GDM1 (cell line): ENCODE measurements at regions not wholly inside any gene's neighbourhood (a gene's known extent, or its start where the extent isn't known, plus 50 kb on each side); places are given as distances from the start of the nearest gene placed in this dataset.

ENCODE experiments used
- DNase-seq: peaks from one replicate; lab custom pipeline; 2025; lab: John Stamatoyannopoulos, UW

- no peak for DNase-seq
These were observed 93.9 kb upstream of the DIO3 start for GRCh38 chr14:101467181-101467926.

GRCh38 chr14:101469382-101470247 is 91.7 kb upstream of the DIO3 start:
- no peak for DNase-seq

- DNase-seq, result no peak
These were observed 91.0 kb upstream of the DIO3 start for GRCh38 chr14:101470266-101470665.

DNA sequence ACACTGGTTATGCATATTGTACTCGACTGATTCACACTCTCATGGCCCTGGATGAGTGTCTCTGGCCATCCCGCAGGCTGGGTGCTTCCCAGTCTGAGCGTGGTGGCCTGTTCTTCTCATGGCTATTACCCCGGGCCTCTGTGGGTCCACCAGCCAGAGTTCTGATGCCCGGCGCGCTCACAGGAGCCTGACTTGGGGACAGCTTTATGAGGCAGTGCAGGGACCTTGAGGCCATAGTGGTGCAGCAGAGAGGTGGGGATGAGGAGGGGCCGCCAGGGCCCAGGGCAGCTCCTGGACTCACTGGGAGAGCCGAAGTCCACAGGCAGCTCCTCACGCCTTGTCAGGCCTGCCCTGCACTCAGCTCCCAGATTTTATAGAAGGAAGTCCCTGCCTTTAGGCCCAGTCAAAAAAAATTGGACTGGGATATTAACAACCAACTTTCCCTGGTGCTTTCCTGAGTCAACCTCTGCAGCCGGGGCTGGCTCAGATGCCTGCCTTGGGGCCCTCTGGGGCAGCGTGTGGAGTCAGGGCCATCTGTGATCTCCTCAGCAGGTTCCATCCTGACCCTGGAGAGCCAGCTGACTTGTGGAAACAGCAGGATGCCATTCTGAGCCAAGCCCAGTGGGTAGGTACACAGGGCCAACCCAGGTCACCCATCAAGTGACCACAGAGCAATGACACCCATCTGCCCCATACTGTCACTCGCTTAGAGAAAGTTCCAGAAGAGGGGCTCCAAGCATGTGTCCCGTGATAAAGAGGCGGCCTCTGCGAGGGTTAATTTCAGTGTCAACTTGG is 89.4 kb upstream of the DIO3 start:
- DNase-seq, result no peak

DNA sequence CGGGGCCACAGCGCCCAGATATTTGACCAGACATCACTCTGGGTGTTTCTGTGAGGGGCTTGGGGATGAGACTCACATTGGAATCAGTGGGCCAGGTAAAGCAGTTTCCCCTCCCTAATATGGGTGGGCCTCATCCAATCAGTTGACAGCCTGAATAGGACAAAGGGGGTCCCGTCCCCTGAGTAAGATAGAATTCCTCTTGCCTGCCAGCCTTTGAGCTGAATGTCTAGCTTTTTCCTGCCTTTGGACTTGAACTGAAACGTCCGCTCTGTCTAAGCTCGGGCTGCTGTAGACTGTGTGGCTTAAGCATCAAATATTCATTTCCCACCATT is 88.8 kb upstream of the DIO3 start:
- no peak for DNase-seq

GRCh38 chr14:101473045-101473729 is 88.1 kb upstream of the DIO3 start:
- no peak for DNase-seq

DNA sequence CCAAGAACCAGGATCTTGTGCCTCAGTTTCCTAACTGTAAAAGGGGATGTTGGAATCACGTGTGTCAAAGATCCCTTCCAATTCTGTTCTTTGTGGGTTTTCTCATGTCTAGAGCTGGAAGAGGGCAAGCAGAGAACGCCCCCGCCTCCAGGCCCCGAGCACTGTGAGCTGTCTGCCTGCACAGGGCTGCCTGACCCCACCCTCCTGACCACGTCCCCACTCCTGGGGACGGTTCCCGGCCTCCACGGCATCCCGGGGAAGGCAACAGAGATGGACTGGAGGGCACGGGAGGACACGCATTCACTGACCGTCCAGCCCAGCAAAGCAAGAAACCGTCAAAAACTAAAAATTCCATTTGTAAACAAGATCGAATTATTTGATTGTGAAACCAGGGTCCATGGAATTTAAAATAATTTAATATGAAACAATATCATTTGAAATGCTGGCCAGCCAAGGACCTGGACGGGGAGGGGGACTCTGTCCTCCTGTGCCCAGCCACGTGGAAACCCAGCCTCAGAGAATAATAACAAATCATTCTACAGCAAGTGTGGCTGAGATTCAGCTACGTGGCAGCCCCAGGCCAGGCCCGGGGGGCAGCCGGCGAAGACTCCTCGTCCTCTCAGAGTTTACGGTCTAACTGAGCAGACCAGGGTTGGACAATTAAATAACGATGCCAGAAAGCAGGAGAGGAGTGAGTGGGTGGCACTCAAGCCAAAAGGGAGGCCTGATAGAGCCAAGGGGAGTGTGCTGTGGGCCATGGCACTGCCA is 87.3 kb upstream of the DIO3 start:
- no peak for DNase-seq

DNA sequence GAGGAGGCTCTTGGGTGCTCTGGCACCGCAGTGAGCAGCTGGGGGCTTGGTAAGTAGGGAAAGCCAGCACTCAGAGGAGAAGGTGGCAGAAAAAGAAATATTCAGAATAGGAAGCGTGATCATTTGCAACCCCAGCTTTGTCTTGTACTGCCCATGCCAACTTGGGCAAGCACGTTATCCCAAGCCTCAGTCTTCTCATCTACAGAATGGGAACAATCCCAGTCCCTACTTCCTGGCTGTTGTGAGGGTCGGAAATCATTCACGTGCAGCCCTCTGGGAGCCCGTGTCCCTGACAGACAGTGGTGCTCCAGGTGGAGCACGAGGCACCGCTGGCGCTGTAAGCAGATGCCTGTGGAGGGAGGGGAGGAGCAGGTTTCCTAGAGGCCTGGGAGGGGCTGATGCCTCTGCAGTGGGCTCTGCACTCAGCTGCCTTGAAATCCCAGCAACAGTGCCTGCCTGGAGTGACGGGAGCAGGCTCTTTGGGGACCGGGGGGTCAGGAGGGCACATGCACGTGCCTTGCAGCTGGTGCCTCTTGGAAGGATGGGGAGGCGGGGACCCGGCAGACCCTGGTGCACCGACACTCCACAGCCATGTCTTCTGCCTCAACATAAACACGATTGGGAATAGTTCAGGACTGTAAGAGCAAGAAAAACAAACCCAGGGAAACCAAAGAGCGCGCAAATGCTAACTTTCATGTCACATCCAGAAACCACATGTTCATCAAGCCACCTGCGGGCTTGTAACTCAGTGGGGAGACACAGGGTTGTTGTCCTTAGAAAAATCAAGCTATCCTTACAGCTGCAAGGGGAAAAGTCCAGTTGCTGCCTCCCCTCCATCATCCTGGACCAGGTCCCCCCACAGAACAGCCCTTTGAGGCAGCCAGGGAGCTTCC is 86.5 kb upstream of the DIO3 start:
- DNase-seq, result no peak

DNA sequence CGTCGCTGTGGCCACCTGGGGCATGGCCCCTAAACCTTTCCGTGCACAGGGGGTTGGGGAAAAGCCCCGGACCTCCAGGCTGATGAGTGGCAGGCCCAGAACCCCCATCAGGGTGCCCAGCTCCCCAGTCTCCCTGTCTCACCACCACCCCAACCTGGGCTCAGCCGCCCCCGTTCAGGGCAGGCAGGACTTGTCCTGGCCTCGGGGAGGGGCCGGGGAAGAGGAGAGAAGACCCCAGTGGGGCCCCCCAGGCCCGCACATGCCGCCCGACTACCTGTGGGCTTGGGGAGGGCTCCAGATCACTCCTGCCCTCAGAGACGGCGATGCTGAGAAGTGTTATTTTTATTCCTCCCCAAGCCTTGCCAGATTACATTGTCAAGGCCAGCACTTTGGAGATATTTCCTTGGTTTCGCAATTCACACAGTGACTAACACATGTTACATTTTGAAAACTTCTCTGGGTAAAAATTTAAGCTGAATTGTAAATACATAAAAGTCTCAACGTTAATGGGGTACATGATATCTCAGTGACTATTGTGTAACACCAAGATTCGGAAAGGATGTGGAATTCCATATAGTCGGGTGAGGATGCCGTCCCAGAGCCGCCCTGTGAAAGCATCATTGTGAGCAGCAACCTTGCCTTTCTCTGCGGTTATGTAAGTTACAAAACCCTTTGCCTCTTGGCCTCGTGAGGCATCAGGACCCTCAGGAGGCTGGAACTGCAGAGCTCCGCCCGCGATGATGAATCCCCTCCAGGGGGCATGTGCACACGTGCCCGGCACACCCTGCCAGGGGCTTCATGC is 85.6 kb upstream of the DIO3 start:
- no peak for DNase-seq

DNA sequence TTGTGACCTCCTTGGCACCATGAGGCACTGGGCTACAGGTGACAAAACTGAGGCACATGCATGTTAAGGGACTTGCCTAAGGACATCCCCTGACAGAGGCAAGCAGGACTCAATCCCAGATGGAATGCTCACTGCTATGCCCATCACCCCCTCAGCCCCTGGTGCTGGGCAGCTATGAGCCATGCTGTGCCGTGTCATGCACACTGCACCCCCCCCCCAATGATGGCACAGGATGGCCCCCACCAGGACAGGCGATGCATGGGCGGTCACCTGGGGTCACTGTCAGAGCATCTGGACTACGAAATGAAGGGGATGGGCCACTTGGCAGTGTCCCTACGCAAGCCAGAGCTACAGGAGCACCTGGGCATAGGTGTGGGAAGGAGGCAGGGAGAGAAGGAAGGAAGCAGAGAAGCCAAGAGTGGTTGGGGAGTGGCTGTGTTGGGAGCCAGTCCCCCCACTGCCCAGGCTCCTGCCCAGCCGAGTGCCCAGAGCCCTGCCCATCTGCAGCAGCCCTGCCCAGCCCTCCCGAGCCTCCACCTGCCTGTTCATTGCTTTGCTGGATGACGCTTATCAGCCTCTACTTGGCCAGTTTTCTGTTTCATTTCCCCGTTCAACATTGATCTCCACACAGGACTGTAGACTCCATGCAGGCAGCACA is 84.9 kb upstream of the DIO3 start:
- DNase-seq, result no peak

GRCh38 chr14:101476916-101477553 is 84.3 kb upstream of the DIO3 start:
- no peak for DNase-seq

DNA sequence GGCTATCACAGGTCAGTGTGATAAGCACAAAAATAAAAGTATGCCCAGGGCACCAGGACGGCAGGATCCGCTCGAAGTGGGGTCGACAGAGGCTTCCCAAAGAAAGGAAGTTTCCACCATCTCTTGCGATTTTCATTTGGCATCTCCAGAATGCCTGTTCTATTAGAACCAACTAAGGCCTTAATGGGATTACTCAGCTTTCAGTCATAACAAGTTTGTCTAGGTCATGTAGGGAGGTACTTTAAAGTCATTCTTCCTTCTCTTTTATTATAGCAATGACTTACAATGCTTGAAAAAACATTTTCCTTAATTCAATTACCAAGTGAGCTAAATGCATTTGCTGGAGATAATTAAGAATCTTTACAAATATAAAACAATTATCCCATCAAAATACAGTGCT is 83.6 kb upstream of the DIO3 start:
- no peak for DNase-seq

DNA sequence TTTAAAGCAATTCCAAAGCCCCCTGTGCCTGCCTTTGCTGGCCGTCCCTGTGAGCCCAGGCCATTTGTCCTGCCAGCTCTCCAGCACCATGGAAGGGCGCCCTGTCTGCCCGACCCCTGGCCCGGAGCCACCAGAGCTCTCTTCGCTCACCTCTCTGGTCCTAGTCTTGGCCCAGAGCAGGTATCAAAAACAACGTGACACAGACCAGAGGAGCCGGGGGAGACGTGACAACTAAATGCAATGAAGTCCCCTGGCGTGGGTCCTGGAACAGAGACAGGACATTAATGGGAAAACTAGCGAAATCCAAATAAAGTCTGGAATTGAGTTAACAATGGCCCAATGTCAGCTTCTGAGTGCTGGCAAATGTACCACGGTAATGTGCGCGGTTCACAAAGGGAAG is 83.2 kb upstream of the DIO3 start:
- no peak for DNase-seq

GRCh38 chr14:101478796-101479410 is 82.4 kb upstream of the DIO3 start:
- no peak for DNase-seq

DNA sequence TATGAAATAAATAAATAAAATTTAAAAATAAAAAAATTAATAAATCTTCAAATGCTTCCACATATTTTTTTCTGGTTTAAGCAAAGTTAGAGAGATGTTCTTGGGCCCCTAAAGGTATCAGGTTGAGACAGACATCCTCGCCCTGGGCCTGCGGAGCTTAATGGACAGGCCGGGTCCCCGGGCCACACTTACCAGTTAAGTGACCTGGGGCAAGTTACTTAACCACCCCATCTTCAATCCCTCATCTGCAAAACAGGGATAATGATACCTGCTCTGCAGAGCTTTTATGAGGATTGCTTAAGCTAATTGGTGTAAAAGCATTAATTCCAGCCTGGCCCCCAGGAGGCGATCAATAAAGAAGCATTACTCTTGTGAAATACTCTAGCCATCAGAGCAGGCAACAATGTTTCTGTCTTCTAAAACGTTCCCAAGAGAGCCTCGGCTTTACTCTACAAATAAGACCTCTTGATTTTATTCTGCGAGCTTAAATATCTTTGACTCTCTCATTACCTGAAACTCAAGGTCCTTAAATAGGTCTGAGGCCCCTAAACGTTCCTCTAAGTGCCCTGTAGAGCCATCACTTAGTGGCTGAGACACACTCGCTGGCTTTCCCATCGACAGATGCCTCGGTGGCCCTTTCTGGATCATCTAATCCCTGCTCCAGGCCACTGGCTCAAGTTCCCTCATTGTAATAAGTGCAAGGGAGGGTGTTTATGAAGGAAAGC is 81.1 kb upstream of the DIO3 start:
- DNase-seq, result no peak

DNA sequence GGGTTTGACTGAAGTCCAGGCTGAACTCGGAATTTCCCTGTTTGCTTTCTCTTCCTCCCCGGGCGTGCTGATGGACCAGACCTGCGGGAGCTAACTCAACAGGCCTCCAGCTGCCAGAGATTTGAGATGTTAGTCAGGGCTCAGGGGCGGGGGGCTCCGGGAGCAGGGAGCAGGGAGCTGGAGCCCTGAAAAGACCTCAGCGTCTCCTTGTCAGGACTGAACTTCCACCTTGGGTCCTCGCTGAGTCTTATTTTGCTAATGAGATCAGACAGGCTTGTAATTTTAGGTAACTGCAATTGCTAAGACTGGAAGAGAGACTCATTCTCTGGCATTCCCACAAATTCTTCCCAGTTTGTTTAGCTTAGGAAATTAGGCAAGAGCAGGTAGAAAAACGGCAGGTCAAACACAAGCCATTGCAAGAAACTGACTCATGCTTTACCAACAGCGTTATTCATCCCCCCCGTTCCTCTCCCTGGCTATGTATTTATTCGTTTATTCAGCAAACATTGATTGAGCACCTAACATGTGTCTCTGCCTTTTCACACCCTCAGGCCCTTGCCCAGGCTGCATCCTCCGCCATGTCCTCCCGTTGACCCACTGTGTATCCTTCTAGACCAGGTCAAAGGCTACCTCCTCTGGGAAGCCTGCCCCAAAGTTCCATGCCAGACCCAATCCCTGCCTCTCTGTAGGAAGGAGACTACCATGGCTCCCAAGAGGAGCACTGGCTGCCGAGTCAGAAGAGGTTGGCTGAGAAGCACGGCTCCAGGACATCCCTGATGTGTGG is 80.4 kb upstream of the DIO3 start:
- no peak for DNase-seq

- no peak for DNase-seq
These were observed 79.7 kb upstream of the DIO3 start for GRCh38 chr14:101481557-101481956.
